Ascending aorta (tissue), 2 donors: ENCODE measurements at regions not wholly inside any gene's neighbourhood (a gene's known extent, or its start where the extent isn't known, plus 50 kb on each side); places are given as distances from the start of the nearest gene placed in this dataset.
"Not testable (repeated sequence)": the region's sequence is repeated elsewhere in the genome, so short reads cannot be mapped to it uniquely, and the experiment has no call there.

ENCODE experiments used
- DNase-seq, 2 donors: peaks; one replicate each; pipeline ENCODE4 v3.0.0-alpha.2; 2019; ENCODE audit warnings: low spot score in 2 of 2
- H3K27ac ChIP-seq, 2 donors: fragments of 200-600 bp; sonication (generic); one replicate each; pipeline ENCODE4 v1.5.1; 2016 to 2017; ENCODE audit warnings: mild to moderate bottlenecking in 1 of 2
- H3K27me3 ChIP-seq: fragments of 200-600 bp; sonication (generic); one replicate; pipeline ENCODE4 v1.5.1; 2017
- H3K36me3 ChIP-seq, 2 donors: fragments of 200-600 bp; sonication (generic); one replicate each; pipeline ENCODE4 v1.5.1; 2016
- H3K4me1 ChIP-seq, 2 donors: fragments of 200-600 bp; sonication (generic); one replicate each; pipeline ENCODE4 v1.5.1; 2016 to 2017; ENCODE audit warnings: mild to moderate bottlenecking in 1 of 2
- H3K4me3 ChIP-seq, 2 donors: fragments of 200-600 bp; sonication (generic); one replicate each; pipeline ENCODE4 v1.5.1; 2016 to 2017; ENCODE audit warnings: mild to moderate bottlenecking in 1 of 2
- H3K9me3 ChIP-seq, 2 donors: fragments of 200-600 bp; sonication (generic); one replicate each; pipeline ENCODE4 v1.5.1; 2016
- CTCF ChIP-seq, 3 experiments: fragments of 200-600 bp in 2 of 3; fragments of 450-650 bp in 1 of 3; sonication (generic) in 2 of 3; IDR thresholded peaks; one replicate each; pipeline ENCODE4 v1.5.1; 2016 to 2019; ENCODE audit warnings: antibody characterized with exemption in 3 of 3, mild to moderate bottlenecking in 1 of 3, moderate library complexity in 1 of 3
- intact Hi-C: fragments of 100-400 bp; cut with DNase I; formaldehyde crosslinking; loops from one replicate; pipeline ENCODE4 v1.15.1; 2023

- no peaks in the 10 kb centered on the region for H3K36me3 ChIP-seq
- H3K9me3 ChIP-seq = no peaks in the 10 kb centered on the region
- H3K4me3 ChIP-seq = no peak overlapping the region
- H3K27ac ChIP-seq = no peak overlapping the region
- no peaks in the 10 kb centered on the region for H3K4me1 ChIP-seq
- TF ChIP-seq CTCF (IDR thresholded peaks at IDR 0.05) = no peak
- DNase-seq = no peak
- no peaks in the 10 kb centered on the region for H3K27me3 ChIP-seq
- intact Hi-C loops = no loop called here
Measured at GRCh38 chr5:68115584-68115983, 100.0 kb upstream of the PIK3R1 start.

GRCh38 chr5:68114378-68115040 lies 101.0 kb upstream of the PIK3R1 start:
- no peak overlapping the region for H3K27ac ChIP-seq
- no peaks in the 10 kb centered on the region for H3K4me1 ChIP-seq
- H3K4me3 ChIP-seq = no peak overlapping the region
- DNase-seq = no peak
- H3K36me3 ChIP-seq = no peaks in the 10 kb centered on the region
- intact Hi-C loops = no loop called here
- no peaks in the 10 kb centered on the region for H3K27me3 ChIP-seq
- no peak for TF ChIP-seq CTCF (IDR thresholded peaks at IDR 0.05)
- no peaks in the 10 kb centered on the region for H3K9me3 ChIP-seq

DNA sequence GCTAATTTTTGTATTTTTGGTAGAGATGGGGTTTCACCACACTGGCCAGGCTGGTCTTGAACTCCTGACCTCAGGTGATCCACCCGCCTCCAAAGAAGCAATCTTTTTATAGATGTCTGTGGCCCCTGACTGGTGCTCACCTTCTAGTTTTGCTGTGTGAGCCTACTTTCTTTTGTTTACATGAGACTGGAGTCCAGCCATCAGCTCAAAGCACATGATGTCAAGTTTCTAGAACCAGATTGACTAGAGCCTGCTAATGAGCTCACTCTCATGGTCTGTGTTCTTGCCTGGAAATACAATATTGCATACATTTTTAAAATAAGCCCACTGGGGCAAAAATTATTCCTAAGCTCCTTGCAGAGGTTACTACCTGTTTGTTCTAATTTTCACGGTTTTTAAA lies 102.9 kb upstream of the PIK3R1 start:
- intact Hi-C loops = no loop called here
- no peak overlapping the region for H3K4me3 ChIP-seq
- no peaks in the 10 kb centered on the region for H3K4me1 ChIP-seq
- no peaks in the 10 kb centered on the region for H3K36me3 ChIP-seq
- no peak overlapping the region for H3K27ac ChIP-seq
- no peak for DNase-seq
- H3K9me3 ChIP-seq = no peaks in the 10 kb centered on the region
- H3K27me3 ChIP-seq = no peaks in the 10 kb centered on the region
- TF ChIP-seq CTCF (IDR thresholded peaks at IDR 0.05) = no peak

GRCh38 chr5:68110894-68111293 lies 104.7 kb upstream of the PIK3R1 start:
- H3K27me3 ChIP-seq = no peaks in the 10 kb centered on the region
- H3K9me3 ChIP-seq = peaks cover 0 to 4% of the 10 kb centered on the region in 2 donors
- H3K4me3 ChIP-seq = no peak overlapping the region
- no peak overlapping the region for H3K27ac ChIP-seq
- no peaks in the 10 kb centered on the region for H3K4me1 ChIP-seq
- no peak for TF ChIP-seq CTCF (IDR thresholded peaks at IDR 0.05)
- intact Hi-C loops = no loop called here
- H3K36me3 ChIP-seq = no peaks in the 10 kb centered on the region
- no peak for DNase-seq

DNA sequence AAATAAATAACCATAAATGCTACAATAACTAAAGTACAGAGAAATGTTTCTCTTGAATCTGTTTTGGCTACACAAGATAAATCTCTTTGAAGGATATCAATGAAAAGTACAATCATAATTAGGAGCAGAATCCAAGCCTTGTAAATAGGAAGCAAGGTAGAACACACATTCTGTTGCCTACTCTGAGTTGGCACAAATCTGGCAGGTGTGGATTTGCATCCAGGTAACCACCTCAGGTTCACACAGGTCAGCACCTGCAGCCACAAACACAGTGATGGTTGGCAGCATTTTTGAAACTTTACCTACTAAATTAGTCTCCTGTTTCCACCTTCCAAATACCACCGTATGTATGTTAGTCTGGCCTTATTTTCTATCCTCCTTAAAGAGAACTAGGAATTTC lies 105.3 kb upstream of the PIK3R1 start:
- Histone ChIP-seq H3K4me3 (no peak overlapping the region), H3K27ac (no peak overlapping the region), H3K36me3 (no peaks in the 10 kb centered on the region), H3K4me1 (no peaks in the 10 kb centered on the region), H3K27me3 (no peaks in the 10 kb centered on the region), H3K9me3 (peaks cover 0 to 4% of the 10 kb centered on the region in 2 donors)
- intact Hi-C loops = no loop called here
- no peak for DNase-seq
- TF ChIP-seq CTCF (IDR thresholded peaks at IDR 0.05) = no peak

DNA sequence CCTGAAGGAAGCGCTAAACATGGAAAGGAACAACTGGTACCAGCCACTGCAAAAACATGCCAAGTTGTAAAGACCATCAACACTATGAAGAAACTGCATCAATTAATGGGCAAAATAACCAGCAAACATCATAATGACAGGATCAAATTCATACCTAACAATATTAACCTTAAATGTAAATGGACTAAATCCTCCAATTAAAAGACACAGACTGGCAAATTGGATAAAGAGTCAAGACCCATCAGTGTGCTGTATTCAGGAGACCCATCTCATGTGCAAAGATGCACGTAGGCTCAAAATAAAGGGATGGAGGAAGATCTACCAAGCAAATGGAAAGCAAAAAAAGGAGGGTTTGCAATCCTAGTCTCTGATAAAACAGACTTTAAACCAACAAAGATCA lies 111.3 kb upstream of the PIK3R1 start:
- H3K4me3 ChIP-seq, H3K9me3 ChIP-seq, H3K27ac ChIP-seq, H3K27me3 ChIP-seq, intact Hi-C loops, H3K4me1 ChIP-seq, H3K36me3 ChIP-seq, DNase-seq: not testable (repeated sequence)

DNA sequence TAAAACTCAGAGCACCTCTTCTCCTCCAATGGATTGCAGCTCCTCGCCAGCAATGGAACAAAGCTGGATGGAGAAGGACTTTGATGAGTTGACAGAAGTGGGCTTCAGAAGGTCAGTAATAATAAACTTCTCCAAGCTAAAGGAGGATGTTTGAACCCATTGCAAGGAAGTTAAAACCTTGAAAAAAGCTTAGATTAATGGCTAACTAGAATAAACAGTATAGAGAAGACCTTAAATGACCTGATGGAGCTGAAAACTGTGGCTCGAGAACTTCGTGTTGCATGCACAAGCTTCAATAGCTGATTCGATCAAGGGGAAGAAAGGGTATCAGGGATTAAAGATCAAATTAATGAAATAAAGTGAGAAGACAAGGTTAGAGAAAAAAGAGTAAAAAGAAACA lies 112.3 kb upstream of the PIK3R1 start:
- H3K27ac ChIP-seq, H3K4me3 ChIP-seq, H3K9me3 ChIP-seq, DNase-seq, H3K27me3 ChIP-seq, H3K36me3 ChIP-seq, H3K4me1 ChIP-seq, intact Hi-C loops: not testable (repeated sequence)
